ENCODE measurements at regions not wholly inside any gene's neighbourhood (a gene's known extent, or its start where the extent isn't known, plus 50 kb on each side); places are given as distances from the start of the nearest gene placed in this dataset.

GRCh38 chr11:104404231-104405175 is 240.6 kb upstream of the PDGFD start:
- DNase-seq = no peak

GRCh38 chr11:104402812-104403521 is 239.0 kb upstream of the PDGFD start:
- no peak for DNase-seq

- DNase-seq = no peak
Observed at GRCh38 chr11:104394508-104394907, 230.6 kb upstream of the PDGFD start.

GRCh38 chr11:104390651-104391050 is 226.7 kb upstream of the PDGFD start:
- DNase-seq = no peak

GRCh38 chr11:104385884-104386283 is 221.9 kb upstream of the PDGFD start:
- no peak for DNase-seq

GRCh38 chr11:104380358-104380757 is 216.4 kb upstream of the PDGFD start:
- no peak for DNase-seq

- no peak for DNase-seq
Observed at GRCh38 chr11:104372111-104372510, 208.2 kb upstream of the PDGFD start.

- no peak for DNase-seq
Observed at GRCh38 chr11:104370478-104370877, 206.5 kb upstream of the PDGFD start.

- no peak for DNase-seq
Observed at GRCh38 chr11:104369761-104370160, 205.8 kb upstream of the PDGFD start.

GRCh38 chr11:104366321-104366734 is 202.4 kb upstream of the PDGFD start:
- DNase-seq = no peak

- DNase-seq = no peak
Observed at GRCh38 chr11:104365676-104366075, 201.7 kb upstream of the PDGFD start.

- DNase-seq = no peak
Observed at GRCh38 chr11:104361975-104362374, 198.0 kb upstream of the PDGFD start.

GRCh38 chr11:104352036-104352435 is 188.1 kb upstream of the PDGFD start:
- DNase-seq = no peak

- no peak for DNase-seq
Observed at GRCh38 chr11:104343578-104343977, 179.6 kb upstream of the PDGFD start.

GRCh38 chr11:104340590-104340989 is 176.6 kb upstream of the PDGFD start:
- DNase-seq = no peak

GRCh38 chr11:104339380-104339831 is 175.5 kb upstream of the PDGFD start:
- DNase-seq = no peak

- DNase-seq = no peak
Observed at GRCh38 chr11:104338186-104338585, 174.2 kb upstream of the PDGFD start.

- no peak for DNase-seq
Observed at GRCh38 chr11:104337273-104337672, 173.3 kb upstream of the PDGFD start.

GRCh38 chr11:104333977-104334376 is 170.0 kb upstream of the PDGFD start:
- no peak for DNase-seq

GRCh38 chr11:104332110-104332509 is 168.2 kb upstream of the PDGFD start:
- no peak for DNase-seq

- DNase-seq = no peak
Observed at GRCh38 chr11:104329078-104329665, 165.2 kb upstream of the PDGFD start.

GRCh38 chr11:104328512-104328907 is 164.6 kb upstream of the PDGFD start:
- DNase-seq = no peak

GRCh38 chr11:104327861-104328511 is 164.0 kb upstream of the PDGFD start:
- DNase-seq = no peak

Measured in GF-D8 (cell line).